Type B pancreatic cell (in vitro differentiated cells): ENCODE measurements at regions not wholly inside any gene's neighbourhood (a gene's known extent, or its start where the extent isn't known, plus 50 kb on each side); places are given as distances from the start of the nearest gene placed in this dataset.

Experiments
- DNase-seq: peaks from one replicate; pipeline ENCODE4 v3.0.0; 2021; ENCODE audit warnings: mixed read lengths; ENCODE audit not compliant: unreplicated experiment; ENCODE audit errors: extremely low spot score
- H3K27ac Mint-ChIP-seq: 2 replicates; pipeline ENCODE4 v1.8.0; 2021; ENCODE audit warnings: mild to moderate bottlenecking, mixed read lengths
- H3K27me3 Mint-ChIP-seq: 2 replicates; pipeline ENCODE4 v1.8.0; 2021; ENCODE audit warnings: mixed read lengths
- H3K36me3 Mint-ChIP-seq: 2 replicates; pipeline ENCODE4 v1.8.0; 2021; ENCODE audit warnings: mixed read lengths
- H3K4me1 Mint-ChIP-seq: one replicate; pipeline ENCODE4 v1.8.0; 2021; ENCODE audit warnings: mixed read lengths; ENCODE audit not compliant: unreplicated experiment
- H3K4me3 Mint-ChIP-seq: 2 replicates; pipeline ENCODE4 v1.8.0; 2021; ENCODE audit warnings: mild to moderate bottlenecking, mixed read lengths
- H3K9me3 Mint-ChIP-seq: 2 replicates; pipeline ENCODE4 v1.8.0; 2021; ENCODE audit warnings: mixed read lengths
- TF ChIP-seq, protein P1 (sequence below): fragments of 200-600 bp; sonication (generic); conservative IDR thresholded peaks from 2 replicates; pipeline ENCODE4 v1.5.0; 2021; ENCODE audit warnings: antibody characterized with exemption, mild to moderate bottlenecking

DNA sequence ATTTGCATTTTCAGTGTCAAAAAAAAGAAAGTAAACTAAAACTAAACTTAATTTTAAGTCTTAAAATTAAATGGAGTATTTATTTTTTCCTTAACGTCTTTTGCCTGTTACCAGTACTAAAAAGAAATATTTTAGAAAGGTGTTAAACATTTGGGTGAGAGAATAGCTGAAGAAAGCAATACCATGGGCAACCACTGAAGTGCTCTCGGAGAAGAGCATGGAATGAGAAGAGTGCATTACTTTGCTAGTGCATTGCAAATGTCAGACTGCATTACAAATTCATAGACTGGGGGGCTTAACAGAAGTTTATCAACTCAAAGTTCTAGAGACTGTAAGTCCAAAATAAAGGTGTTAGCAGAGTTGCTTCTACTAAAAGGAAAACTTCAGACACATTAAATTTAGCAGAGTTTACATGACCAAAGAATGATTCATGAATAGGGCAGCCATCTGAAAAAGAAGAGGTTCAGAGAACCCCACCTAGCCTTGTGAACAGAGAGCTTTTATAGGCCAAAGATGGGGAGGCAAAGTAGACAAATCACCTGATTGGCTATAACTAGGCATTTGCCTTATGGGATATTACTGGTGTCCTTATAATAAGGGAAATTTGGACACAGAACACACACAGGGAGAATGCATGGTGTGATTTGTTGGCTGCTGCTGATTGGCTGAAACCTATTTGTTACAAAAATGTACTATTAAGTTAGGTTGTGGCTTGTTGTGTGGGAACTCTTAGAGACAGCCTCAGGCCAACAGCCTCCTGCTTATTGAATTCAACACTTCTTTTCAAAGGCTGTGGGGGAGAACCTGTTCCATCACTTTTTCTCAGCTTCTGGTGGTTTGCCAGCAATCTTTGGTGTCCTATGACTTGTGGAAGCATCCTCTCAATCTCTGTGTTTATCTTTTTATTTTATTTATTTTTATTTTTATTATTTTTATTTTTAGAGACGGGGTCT is 106.7 kb upstream of the RREB1 start:
- Mint-ChIP-seq H3K27me3 (no peaks in the 10 kb centered on the region), H3K27ac (no peak overlapping the region), H3K4me3 (no peak overlapping the region), H3K4me1 (peaks cover 6% of the 10 kb centered on the region), H3K36me3 (no peaks in the 10 kb centered on the region), H3K9me3 (no peaks in the 10 kb centered on the region)
- TF ChIP-seq, protein P1, sequence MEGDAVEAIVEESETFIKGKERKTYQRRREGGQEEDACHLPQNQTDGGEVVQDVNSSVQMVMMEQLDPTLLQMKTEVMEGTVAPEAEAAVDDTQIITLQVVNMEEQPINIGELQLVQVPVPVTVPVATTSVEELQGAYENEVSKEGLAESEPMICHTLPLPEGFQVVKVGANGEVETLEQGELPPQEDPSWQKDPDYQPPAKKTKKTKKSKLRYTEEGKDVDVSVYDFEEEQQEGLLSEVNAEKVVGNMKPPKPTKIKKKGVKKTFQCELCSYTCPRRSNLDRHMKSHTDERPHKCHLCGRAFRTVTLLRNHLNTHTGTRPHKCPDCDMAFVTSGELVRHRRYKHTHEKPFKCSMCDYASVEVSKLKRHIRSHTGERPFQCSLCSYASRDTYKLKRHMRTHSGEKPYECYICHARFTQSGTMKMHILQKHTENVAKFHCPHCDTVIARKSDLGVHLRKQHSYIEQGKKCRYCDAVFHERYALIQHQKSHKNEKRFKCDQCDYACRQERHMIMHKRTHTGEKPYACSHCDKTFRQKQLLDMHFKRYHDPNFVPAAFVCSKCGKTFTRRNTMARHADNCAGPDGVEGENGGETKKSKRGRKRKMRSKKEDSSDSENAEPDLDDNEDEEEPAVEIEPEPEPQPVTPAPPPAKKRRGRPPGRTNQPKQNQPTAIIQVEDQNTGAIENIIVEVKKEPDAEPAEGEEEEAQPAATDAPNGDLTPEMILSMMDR = peak; percentile 46
- no peak for DNase-seq

- H3K27me3 Mint-ChIP-seq = no peaks in the 10 kb centered on the region
- H3K4me3 Mint-ChIP-seq = no peak overlapping the region
- no peaks in the 10 kb centered on the region for H3K9me3 Mint-ChIP-seq
- H3K4me1 Mint-ChIP-seq = peaks cover 3% of the 10 kb centered on the region
- no peaks in the 10 kb centered on the region for H3K36me3 Mint-ChIP-seq
- TF ChIP-seq, protein P1 = no peak
- DNase-seq = no peak
- no peak overlapping the region for H3K27ac Mint-ChIP-seq
Measured at GRCh38 chr6:7003041-7003440, 104.7 kb upstream of the RREB1 start.

DNA sequence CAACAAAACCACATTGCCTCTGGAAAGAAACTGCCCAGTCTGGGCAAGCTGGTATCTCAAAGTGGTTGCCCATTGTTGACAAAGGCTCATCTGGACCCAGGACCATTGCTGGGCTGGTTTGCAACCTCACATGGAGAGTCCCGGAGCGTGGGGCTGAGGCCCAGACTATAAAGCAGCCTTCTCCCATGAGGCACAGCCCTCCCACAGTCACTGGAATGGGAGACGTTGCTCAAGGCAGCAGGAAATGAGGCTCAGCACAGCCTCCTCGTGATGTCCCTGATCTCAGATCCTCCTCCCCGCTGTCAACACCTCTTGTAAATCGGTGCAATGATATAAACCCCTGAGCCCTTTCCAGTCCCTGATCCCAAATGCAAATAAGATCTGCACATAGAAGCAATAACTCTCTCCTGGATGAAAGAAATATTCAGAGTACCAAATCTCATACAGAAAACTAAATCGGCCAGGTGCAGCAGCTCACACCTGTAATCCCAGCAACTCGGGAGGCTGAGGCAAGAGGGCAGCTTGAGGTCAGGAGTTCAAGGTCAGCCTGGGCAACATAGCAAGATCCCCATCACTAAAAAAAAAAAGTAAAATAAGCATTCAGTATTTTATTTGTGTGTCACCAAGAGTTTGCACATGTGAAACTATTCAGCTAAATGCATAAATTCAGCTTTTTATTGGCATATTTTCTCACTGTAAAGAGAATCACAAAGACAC is 103.0 kb upstream of the RREB1 start:
- Mint-ChIP-seq H3K27me3 (no peaks in the 10 kb centered on the region), H3K27ac (no peak overlapping the region), H3K4me1 (no peaks in the 10 kb centered on the region), H3K36me3 (no peaks in the 10 kb centered on the region), H3K9me3 (no peaks in the 10 kb centered on the region), H3K4me3 (no peak overlapping the region)
- TF ChIP-seq, protein P1 = no peak
- DNase-seq = no peak

- Mint-ChIP-seq H3K9me3 (no peaks in the 10 kb centered on the region), H3K36me3 (no peaks in the 10 kb centered on the region), H3K27ac (no peak overlapping the region), H3K4me3 (no peak overlapping the region), H3K4me1 (no peaks in the 10 kb centered on the region), H3K27me3 (no peaks in the 10 kb centered on the region)
- TF ChIP-seq, protein P1 = no peak
- no peak for DNase-seq
Measured at GRCh38 chr6:7006515-7007191, 101.1 kb upstream of the RREB1 start.

GRCh38 chr6:7008451-7008988 is 99.2 kb upstream of the RREB1 start:
- no peaks in the 10 kb centered on the region for H3K9me3 Mint-ChIP-seq
- H3K4me3 Mint-ChIP-seq = no peak overlapping the region
- no peaks in the 10 kb centered on the region for H3K36me3 Mint-ChIP-seq
- H3K27me3 Mint-ChIP-seq = no peaks in the 10 kb centered on the region
- no peaks in the 10 kb centered on the region for H3K4me1 Mint-ChIP-seq
- H3K27ac Mint-ChIP-seq = peak overlapping the region; percentile 6
- TF ChIP-seq, protein P1 = no peak
- no peak for DNase-seq
